Loucy (cell line): ENCODE measurements at regions not wholly inside any gene's neighbourhood (a gene's known extent, or its start where the extent isn't known, plus 50 kb on each side); places are given as distances from the start of the nearest gene placed in this dataset.

ENCODE experiments used
- EZH2phosphoT487 ChIP-seq: fragments of 200-600 bp; IDR thresholded peaks from 2 replicates; pipeline ENCODE4 v1.6.1; 2018; ENCODE audit warnings: antibody characterized with exemption, mild to moderate bottlenecking, moderate library complexity, borderline replicate concordance
- TF ChIP-seq, protein P1 (sequence below): fragments of 200-600 bp; sonication (generic); conservative IDR thresholded peaks from 2 replicates; pipeline ENCODE4 v1.5.1; 2014; ENCODE audit warnings: mild to moderate bottlenecking, antibody characterized with exemption, low read length

DNA sequence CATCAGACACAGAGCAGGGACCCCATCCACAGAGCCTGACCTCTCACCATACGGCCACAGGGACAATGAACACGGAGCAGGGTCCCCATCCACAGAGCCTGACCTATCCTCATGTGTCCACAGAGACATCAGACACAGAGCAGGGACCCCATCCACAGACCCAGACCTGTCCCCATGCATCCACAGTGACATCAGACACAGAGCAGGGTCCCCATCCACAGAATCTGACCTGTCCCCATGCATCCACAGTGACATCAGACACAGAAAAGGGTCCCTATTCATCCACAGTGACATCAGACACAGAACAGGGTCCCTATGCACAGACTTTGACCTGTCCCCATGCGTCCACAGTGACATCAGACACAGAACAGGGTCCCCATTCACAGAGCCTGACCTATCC is 325.1 kb upstream of the RAB6C start:
- TF ChIP-seq, protein P1, sequence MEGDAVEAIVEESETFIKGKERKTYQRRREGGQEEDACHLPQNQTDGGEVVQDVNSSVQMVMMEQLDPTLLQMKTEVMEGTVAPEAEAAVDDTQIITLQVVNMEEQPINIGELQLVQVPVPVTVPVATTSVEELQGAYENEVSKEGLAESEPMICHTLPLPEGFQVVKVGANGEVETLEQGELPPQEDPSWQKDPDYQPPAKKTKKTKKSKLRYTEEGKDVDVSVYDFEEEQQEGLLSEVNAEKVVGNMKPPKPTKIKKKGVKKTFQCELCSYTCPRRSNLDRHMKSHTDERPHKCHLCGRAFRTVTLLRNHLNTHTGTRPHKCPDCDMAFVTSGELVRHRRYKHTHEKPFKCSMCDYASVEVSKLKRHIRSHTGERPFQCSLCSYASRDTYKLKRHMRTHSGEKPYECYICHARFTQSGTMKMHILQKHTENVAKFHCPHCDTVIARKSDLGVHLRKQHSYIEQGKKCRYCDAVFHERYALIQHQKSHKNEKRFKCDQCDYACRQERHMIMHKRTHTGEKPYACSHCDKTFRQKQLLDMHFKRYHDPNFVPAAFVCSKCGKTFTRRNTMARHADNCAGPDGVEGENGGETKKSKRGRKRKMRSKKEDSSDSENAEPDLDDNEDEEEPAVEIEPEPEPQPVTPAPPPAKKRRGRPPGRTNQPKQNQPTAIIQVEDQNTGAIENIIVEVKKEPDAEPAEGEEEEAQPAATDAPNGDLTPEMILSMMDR = no peak
- TF ChIP-seq EZH2phosphoT487 = no peak
